ENCODE measurements at regions not wholly inside any gene's neighbourhood (a gene's known extent, or its start where the extent isn't known, plus 50 kb on each side); places are given as distances from the start of the nearest gene placed in this dataset.

DNA sequence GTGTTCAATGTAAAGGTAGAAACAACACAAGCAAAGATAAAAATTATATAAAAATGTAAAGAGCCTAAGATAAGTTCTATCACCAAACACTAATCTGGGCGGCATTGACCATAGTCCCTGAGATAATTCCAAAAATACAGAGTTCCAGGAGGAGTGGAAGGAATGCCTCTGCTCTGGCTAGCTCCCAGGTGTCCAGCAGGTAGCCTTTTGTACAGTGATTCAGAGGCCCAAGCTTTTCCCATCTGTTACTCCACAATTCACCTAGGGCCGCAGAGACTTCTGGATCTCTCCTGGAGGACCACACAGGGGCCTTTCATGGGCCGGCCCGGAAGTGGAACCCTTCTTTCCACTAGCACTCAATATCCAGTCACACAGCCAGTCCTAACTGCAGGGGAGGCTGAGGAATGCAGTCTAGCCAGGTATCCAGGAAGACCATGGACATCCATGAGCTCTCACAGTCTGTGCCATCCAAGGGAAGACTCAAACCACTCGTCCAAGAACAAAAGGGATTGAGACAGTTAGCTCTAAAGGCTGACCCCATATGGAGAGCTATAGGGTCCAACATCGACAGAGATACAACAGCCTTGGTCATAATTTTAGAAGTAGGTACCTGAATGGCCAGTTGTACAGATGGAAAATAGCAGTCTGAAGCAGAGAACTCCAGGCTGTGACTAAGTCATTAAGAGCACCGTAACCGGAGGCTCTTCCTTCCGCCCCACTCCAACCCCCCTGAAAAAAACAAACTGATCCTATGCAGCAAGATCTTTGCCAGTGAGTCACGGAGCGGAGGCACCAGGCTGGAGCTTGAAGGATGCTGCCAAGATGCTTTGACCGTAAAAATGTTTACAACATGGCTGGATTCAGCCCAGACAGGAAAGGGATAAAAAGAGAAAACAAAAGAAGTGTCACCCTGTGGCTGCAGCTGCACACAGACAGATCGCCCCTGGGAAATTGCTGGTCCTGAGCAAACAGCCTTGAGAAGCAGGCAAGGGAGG is 204.8 kb downstream of the NUAK1 start:
- no peak for TF ChIP-seq POLR2A (IDR thresholded peaks at IDR 0.05)
- TF ChIP-seq, protein P1, sequence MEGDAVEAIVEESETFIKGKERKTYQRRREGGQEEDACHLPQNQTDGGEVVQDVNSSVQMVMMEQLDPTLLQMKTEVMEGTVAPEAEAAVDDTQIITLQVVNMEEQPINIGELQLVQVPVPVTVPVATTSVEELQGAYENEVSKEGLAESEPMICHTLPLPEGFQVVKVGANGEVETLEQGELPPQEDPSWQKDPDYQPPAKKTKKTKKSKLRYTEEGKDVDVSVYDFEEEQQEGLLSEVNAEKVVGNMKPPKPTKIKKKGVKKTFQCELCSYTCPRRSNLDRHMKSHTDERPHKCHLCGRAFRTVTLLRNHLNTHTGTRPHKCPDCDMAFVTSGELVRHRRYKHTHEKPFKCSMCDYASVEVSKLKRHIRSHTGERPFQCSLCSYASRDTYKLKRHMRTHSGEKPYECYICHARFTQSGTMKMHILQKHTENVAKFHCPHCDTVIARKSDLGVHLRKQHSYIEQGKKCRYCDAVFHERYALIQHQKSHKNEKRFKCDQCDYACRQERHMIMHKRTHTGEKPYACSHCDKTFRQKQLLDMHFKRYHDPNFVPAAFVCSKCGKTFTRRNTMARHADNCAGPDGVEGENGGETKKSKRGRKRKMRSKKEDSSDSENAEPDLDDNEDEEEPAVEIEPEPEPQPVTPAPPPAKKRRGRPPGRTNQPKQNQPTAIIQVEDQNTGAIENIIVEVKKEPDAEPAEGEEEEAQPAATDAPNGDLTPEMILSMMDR (IDR thresholded peaks at IDR 0.05): no peak
- TF ChIP-seq POLR2AphosphoS5 (IDR thresholded peaks at IDR 0.05; ENCODE audit: insufficient read depth in 1 of 2, low read depth in 1 of 2): peak in 1 of 2 donors; percentile 86
- Histone ChIP-seq H3K36me3 (no peaks in the 10 kb centered on the region), H3K4me3 (no peak overlapping the region), H3K27ac (peak overlapping the region; percentile 51), H3K9me3 (no peaks in the 10 kb centered on the region), H3K27me3 (no peaks in the 10 kb centered on the region), H3K4me1 (peaks cover 25% of the 10 kb centered on the region)
- DNase-seq (ENCODE audit: extremely low spot score in 2 of 2): no peak
- intact Hi-C loops (cut with DNase I): no loop called here

DNA sequence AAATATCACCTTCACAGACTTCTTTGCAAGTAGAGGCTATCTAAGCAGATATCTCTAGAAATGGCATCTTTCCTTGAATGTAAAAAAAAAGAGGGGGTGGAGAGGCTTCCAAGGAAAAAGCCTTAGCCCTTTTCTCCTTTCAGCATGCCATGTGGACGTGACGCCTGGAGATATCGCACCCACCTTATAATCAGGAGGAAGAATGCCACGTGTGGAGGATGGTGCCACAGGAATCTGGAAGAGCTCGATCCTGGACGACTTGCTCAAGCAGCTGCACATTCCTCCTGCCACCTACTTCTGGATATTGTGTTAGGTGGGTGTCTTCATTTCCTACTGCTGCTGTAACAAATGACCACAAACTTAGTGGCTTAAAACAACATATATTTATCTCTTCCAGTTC is 203.6 kb downstream of the NUAK1 start:
- Histone ChIP-seq H3K36me3 (no peaks in the 10 kb centered on the region), H3K4me1 (peaks cover 23% of the 10 kb centered on the region), H3K9me3 (no peaks in the 10 kb centered on the region), H3K27ac (peak overlapping the region; percentile 51), H3K4me3 (no peak overlapping the region), H3K27me3 (no peaks in the 10 kb centered on the region)
- no peak for DNase-seq (ENCODE audit: extremely low spot score in 2 of 2)
- intact Hi-C loops (cut with DNase I): no loop called here
- TF ChIP-seq, protein P1 (IDR thresholded peaks at IDR 0.05): no peak
- TF ChIP-seq POLR2A (IDR thresholded peaks at IDR 0.05) (no peak), POLR2AphosphoS5 (IDR thresholded peaks at IDR 0.05; ENCODE audit: insufficient read depth in 1 of 2, low read depth in 1 of 2) (no peak)

DNA sequence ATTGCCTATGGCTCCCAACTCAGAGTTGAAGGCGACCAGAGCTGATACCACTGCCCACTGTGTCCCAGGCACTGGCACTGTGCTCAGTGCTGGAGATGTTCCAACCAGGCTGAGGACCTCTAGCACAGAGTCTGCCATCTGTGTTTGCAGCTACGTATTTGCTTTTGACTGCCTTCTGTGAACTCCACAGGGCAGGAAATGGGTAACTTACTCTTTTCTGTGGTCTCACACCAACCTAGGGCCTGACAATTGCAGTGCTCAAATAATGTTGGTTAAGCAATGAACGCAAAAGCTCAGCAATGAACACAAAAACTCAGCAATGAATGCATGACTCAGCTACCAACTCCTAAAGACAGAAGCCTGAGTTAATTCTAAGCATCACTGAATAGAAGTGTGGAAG is 202.8 kb downstream of the NUAK1 start:
- no peaks in the 10 kb centered on the region for H3K27me3 ChIP-seq
- no peak for TF ChIP-seq POLR2A (IDR thresholded peaks at IDR 0.05)
- TF ChIP-seq, protein P1 (IDR thresholded peaks at IDR 0.05): no peak
- no peak for TF ChIP-seq POLR2AphosphoS5 (IDR thresholded peaks at IDR 0.05; ENCODE audit: insufficient read depth in 1 of 2, low read depth in 1 of 2)
- peaks cover 23% of the 10 kb centered on the region for H3K4me1 ChIP-seq
- no peak overlapping the region for H3K4me3 ChIP-seq
- intact Hi-C loops (cut with DNase I): no loop called here
- H3K36me3 ChIP-seq: no peaks in the 10 kb centered on the region
- no peaks in the 10 kb centered on the region for H3K9me3 ChIP-seq
- no peak for DNase-seq (ENCODE audit: extremely low spot score in 2 of 2)
- no peak overlapping the region for H3K27ac ChIP-seq

DNA sequence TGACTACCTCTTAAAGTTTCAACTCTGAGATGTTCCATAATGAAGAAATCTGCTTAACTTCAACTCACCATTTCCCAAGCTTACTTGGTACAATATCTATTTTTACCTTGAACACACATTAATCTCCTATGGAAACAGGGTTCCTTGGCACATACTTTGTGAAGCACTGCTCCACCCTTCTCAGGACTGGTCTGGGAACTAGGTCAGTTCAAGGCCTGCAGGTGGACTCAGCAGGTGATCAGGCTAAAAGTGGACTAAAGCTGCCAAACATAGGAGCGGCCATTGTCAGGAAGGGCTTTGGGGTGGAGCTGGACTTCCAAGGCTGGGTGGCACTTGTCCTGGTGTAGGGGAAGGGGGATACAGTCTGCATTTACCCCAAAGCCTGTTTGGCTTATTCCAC is 202.3 kb downstream of the NUAK1 start:
- Histone ChIP-seq H3K36me3 (no peaks in the 10 kb centered on the region), H3K27me3 (no peaks in the 10 kb centered on the region), H3K4me3 (no peak overlapping the region), H3K4me1 (peaks cover 23% of the 10 kb centered on the region), H3K9me3 (no peaks in the 10 kb centered on the region), H3K27ac (no peak overlapping the region)
- no peak for DNase-seq (ENCODE audit: extremely low spot score in 2 of 2)
- TF ChIP-seq POLR2AphosphoS5 (IDR thresholded peaks at IDR 0.05; ENCODE audit: insufficient read depth in 1 of 2, low read depth in 1 of 2) (no peak), POLR2A (IDR thresholded peaks at IDR 0.05) (no peak)
- TF ChIP-seq, protein P1 (IDR thresholded peaks at IDR 0.05): no peak
- intact Hi-C loops (cut with DNase I): no loop called here

DNA sequence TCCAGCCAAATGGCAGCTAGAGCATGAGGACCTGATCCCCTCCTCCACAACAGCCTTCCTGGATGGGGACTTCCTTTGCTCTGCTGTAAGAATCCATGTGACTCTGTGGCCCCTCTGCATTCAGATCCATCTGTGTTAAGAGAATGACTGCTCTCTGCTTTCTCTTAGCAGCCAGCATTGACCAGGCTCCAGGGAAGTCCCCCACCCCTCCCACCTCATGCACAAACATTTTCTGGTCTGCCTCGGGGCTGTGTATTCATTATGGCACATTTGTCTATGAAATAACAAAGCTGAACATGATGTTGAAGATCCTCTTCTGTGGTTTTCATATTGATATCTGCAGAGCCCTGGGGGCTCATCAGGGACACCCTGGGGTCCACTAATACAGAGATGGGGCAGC is 201.7 kb downstream of the NUAK1 start:
- H3K9me3 ChIP-seq: no peaks in the 10 kb centered on the region
- DNase-seq (ENCODE audit: extremely low spot score in 2 of 2): no peak
- H3K27me3 ChIP-seq: no peaks in the 10 kb centered on the region
- no peaks in the 10 kb centered on the region for H3K36me3 ChIP-seq
- intact Hi-C loops (cut with DNase I): no loop called here
- no peak overlapping the region for H3K27ac ChIP-seq
- no peak overlapping the region for H3K4me3 ChIP-seq
- TF ChIP-seq POLR2A (IDR thresholded peaks at IDR 0.05) (no peak), POLR2AphosphoS5 (IDR thresholded peaks at IDR 0.05; ENCODE audit: insufficient read depth in 1 of 2, low read depth in 1 of 2) (no peak)
- TF ChIP-seq, protein P1 (IDR thresholded peaks at IDR 0.05): no peak
- H3K4me1 ChIP-seq: peaks cover 23% of the 10 kb centered on the region
